Fibroblast of peridontal ligament (primary cell): ENCODE measurements at regions not wholly inside any gene's neighbourhood (a gene's known extent, or its start where the extent isn't known, plus 50 kb on each side); places are given as distances from the start of the nearest gene placed in this dataset.

ENCODE experiments used
- DNase-seq: peaks from one replicate; pipeline ENCODE4 v3.0.0-alpha.2; 2010; ENCODE audit errors: extremely low read depth

GRCh38 chr22:48393041-48393370 is 1434.7 kb downstream of the BRD1 start:
- DNase-seq = no peak

- DNase-seq = no peak
Measured at GRCh38 chr22:48391820-48392219, 1435.9 kb downstream of the BRD1 start.

GRCh38 chr22:48391171-48391711 is 1436.4 kb downstream of the BRD1 start:
- DNase-seq = no peak

GRCh38 chr22:48389916-48390315 is 1437.8 kb downstream of the BRD1 start:
- DNase-seq = no peak

- no peak for DNase-seq
Measured at GRCh38 chr22:48382197-48382596, 1445.5 kb downstream of the BRD1 start.

- no peak for DNase-seq
Measured at GRCh38 chr22:48380016-48380665, 1447.5 kb downstream of the BRD1 start.

GRCh38 chr22:48379371-48379770 is 1448.3 kb downstream of the BRD1 start:
- DNase-seq = no peak

GRCh38 chr22:48378673-48379072 is 1449.0 kb downstream of the BRD1 start:
- no peak for DNase-seq

GRCh38 chr22:48376936-48377712 is 1450.5 kb downstream of the BRD1 start:
- no peak for DNase-seq

GRCh38 chr22:48376428-48376827 is 1451.2 kb downstream of the BRD1 start:
- no peak for DNase-seq

- no peak for DNase-seq
Measured at GRCh38 chr22:48373626-48374173, 1454.0 kb downstream of the BRD1 start.

- no peak for DNase-seq
Measured at GRCh38 chr22:48372390-48372789, 1455.3 kb downstream of the BRD1 start.

GRCh38 chr22:48371391-48371790 is 1456.3 kb downstream of the BRD1 start:
- no peak for DNase-seq

GRCh38 chr22:48370508-48371325 is 1457.0 kb downstream of the BRD1 start:
- DNase-seq = no peak

GRCh38 chr22:48369789-48370507 is 1457.7 kb downstream of the BRD1 start:
- DNase-seq = no peak

GRCh38 chr22:48368975-48369525 is 1458.6 kb downstream of the BRD1 start:
- no peak for DNase-seq

- no peak for DNase-seq
Measured at GRCh38 chr22:48367731-48368130, 1459.9 kb downstream of the BRD1 start.

- no peak for DNase-seq
Measured at GRCh38 chr22:48366591-48366990, 1461.1 kb downstream of the BRD1 start.

- no peak for DNase-seq
Measured at GRCh38 chr22:48366056-48366455, 1461.6 kb downstream of the BRD1 start.

GRCh38 chr22:48365386-48365785 is 1462.3 kb downstream of the BRD1 start:
- DNase-seq = no peak

- DNase-seq = no peak
Measured at GRCh38 chr22:48362721-48363404, 1464.8 kb downstream of the BRD1 start.
